GM06990 (cell line): ENCODE measurements at regions not wholly inside any gene's neighbourhood (a gene's known extent, or its start where the extent isn't known, plus 50 kb on each side); places are given as distances from the start of the nearest gene placed in this dataset.
"Not testable (repeated sequence)": the region's sequence is repeated elsewhere in the genome, so short reads cannot be mapped to it uniquely, and the experiment has no call there.

ENCODE experiments used
- DNase-seq: peaks from one replicate; pipeline ENCODE4 v3.0.0-alpha.2; 2011; ENCODE audit not compliant: insufficient read length; ENCODE audit errors: extremely low read depth
- H3K27me3 ChIP-seq: replicated peaks from 2 replicates; pipeline ENCODE4 v1.6.0; 2011; ENCODE audit warnings: low read length; ENCODE audit not compliant: control insufficient read depth, insufficient read depth
- H3K36me3 ChIP-seq: 2 replicates; pipeline ENCODE4 v1.5.1; 2011; ENCODE audit warnings: low read length; ENCODE audit not compliant: control insufficient read depth, insufficient read depth
- H3K4me3 ChIP-seq: replicated peaks from 2 replicates; pipeline ENCODE4 v1.5.1; 2011; ENCODE audit warnings: low read depth, mild to moderate bottlenecking, control low read depth, low read length
- TF ChIP-seq, protein P1 (sequence below): IDR thresholded peaks from 2 replicates; pipeline ENCODE4 v1.5.1; 2011; ENCODE audit warnings: low read length, control low read depth, mild to moderate bottlenecking, inconsistent platforms; ENCODE audit not compliant: insufficient read depth, poor library complexity, severe bottlenecking

DNA sequence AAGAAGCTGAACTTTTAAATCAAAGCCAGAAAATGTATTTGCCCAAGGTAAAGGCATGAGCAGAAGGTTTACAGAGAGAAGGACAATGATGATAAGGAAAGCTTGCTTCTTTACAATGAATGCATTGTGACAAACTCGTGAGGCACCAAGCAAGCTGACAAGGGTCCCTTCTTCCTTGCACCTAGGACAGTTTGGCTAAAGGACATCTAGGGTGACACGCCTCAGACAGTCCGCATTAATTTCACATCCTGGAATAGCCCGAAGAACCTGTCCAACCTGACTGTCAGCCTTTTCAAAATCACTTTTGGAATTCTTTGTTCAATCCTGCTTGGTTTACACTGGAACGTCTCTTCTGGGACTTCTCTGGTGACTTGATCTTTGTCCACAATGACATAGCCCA, 146.4 kb upstream of the MAP3K1 start:
- no peak for DNase-seq
- no peaks in the 10 kb centered on the region for H3K36me3 ChIP-seq
- no peak overlapping the region for H3K4me3 ChIP-seq
- TF ChIP-seq, protein P1, sequence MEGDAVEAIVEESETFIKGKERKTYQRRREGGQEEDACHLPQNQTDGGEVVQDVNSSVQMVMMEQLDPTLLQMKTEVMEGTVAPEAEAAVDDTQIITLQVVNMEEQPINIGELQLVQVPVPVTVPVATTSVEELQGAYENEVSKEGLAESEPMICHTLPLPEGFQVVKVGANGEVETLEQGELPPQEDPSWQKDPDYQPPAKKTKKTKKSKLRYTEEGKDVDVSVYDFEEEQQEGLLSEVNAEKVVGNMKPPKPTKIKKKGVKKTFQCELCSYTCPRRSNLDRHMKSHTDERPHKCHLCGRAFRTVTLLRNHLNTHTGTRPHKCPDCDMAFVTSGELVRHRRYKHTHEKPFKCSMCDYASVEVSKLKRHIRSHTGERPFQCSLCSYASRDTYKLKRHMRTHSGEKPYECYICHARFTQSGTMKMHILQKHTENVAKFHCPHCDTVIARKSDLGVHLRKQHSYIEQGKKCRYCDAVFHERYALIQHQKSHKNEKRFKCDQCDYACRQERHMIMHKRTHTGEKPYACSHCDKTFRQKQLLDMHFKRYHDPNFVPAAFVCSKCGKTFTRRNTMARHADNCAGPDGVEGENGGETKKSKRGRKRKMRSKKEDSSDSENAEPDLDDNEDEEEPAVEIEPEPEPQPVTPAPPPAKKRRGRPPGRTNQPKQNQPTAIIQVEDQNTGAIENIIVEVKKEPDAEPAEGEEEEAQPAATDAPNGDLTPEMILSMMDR, result no peak
- H3K27me3 ChIP-seq, result peaks cover 4% of the 10 kb centered on the region

DNA sequence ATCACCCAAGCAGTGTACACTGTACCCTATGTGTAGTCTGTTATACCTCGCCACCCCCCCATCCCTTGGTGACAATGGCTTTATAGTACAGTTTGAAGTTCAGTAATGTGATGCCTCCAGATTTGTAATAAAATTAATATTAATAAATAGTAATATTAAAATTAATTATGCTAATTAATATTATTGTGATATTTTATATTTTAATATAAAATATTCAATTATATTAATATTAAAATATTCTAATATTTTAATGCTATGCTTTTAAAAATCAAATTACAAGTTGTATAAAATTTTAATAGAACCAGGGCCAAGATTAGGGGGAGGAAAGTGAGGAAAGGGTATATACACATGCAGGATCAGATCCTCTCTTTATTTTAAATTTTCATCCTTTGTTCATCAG, 147.7 kb upstream of the MAP3K1 start:
- TF ChIP-seq, protein P1, result no peak
- H3K27me3 ChIP-seq, result peaks cover 4% of the 10 kb centered on the region
- no peak overlapping the region for H3K4me3 ChIP-seq
- no peaks in the 10 kb centered on the region for H3K36me3 ChIP-seq
- no peak for DNase-seq

DNA sequence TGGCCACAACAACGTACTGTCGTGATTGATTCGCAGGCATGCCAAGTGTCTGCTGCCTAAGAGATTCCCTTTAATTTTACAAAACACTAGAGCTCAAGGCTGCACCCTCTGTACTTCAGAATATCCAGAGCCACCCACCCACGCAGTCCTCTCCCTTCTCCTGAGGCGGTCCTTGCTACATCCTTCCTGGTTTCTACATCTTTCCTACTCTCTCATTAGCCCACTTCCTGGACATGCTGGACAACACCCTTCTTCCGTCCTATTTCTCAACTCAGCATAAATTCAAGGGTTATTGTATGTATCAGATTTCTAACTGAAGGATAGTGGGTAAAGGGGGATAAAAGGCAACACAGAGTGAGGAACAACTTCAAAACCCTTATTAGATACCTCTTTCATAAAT, 148.4 kb upstream of the MAP3K1 start:
- Histone ChIP-seq H3K27me3 (peaks cover 4% of the 10 kb centered on the region), H3K4me3 (no peak overlapping the region), H3K36me3 (no peaks in the 10 kb centered on the region)
- TF ChIP-seq, protein P1, result no peak
- no peak for DNase-seq

DNA sequence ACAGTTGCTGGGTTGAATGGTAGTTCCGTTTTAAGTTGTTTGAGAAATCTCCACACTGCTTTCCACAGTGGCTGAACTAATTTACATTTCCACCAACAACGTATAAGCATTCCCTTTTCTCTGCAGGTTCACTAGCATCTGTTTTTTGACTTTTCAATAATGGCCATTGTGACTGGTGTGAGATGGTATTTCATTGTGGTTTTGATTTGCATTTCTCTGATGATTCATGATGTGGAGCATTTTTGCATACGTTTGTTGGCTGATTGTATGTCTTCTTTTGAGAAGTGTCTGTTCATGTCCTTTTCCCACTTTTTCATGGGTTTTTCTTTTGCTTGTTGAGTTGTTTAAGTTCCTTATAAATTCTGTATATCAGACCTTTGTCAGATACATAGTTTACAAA, 150.2 kb upstream of the MAP3K1 start:
- not testable (repeated sequence) for H3K4me3 ChIP-seq, H3K27me3 ChIP-seq, H3K36me3 ChIP-seq, DNase-seq

DNA sequence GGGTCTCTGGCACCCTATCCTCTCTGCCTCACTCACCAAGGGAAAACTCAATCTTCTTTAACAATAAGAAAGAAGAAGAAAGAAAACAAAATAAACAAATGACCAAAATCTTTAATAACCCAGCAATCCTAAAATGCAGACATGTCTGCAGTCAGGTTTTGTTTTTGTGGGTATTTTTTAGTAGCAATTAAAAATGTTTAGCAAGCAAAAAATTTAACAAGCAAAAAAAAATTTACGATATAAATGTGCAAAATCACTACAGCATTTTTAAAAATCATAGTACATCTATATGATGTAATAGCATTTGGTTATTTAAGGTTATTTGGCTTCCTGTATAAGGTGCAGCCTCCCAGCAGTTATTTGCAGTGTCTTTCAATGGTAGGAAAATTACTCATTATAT, 151.3 kb upstream of the MAP3K1 start:
- TF ChIP-seq, protein P1, result no peak
- H3K36me3 ChIP-seq, result no peaks in the 10 kb centered on the region
- DNase-seq, result no peak
- peaks cover 4% of the 10 kb centered on the region for H3K27me3 ChIP-seq
- H3K4me3 ChIP-seq, result no peak overlapping the region

DNA sequence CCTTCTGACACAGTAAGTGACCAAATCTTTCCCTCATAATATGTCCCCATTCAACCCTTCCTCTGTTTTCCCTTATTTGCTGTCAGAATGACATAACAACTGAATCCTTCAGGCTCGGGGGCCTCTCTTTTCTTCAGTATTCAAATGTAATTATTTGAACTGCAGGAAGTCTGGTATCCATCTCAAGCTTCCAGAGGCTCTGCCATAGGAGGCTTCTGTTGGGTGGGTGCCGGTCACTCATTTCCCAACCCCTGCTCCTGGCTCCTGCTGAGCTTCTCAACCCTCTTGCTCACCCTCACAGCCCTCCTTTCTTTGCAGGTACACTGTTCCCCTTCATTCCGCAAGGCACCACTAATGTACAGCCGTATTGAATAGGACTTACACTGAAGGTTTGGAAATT, 151.8 kb upstream of the MAP3K1 start:
- Histone ChIP-seq H3K27me3 (peaks cover 4% of the 10 kb centered on the region), H3K36me3 (no peaks in the 10 kb centered on the region), H3K4me3 (no peak overlapping the region)
- TF ChIP-seq, protein P1, result no peak
- DNase-seq, result no peak
